Activated CD4-positive, alpha-beta T cell treated with anti-CD3 and anti-CD28 coated beads, Interleukin-2, amount 10 ng/mL, durations not matched to agents 24 days and 14 days (primary cell): ENCODE measurements at regions not wholly inside any gene's neighbourhood (a gene's known extent, or its start where the extent isn't known, plus 50 kb on each side); places are given as distances from the start of the nearest gene placed in this dataset.
"Not testable (repeated sequence)": the region's sequence is repeated elsewhere in the genome, so short reads cannot be mapped to it uniquely, and the experiment has no call there.

Source experiments
- DNase-seq: peaks from one replicate; pipeline ENCODE4 v3.0.0; 2022
- H3K27ac Mint-ChIP-seq: one replicate; pipeline ENCODE4 v1.8.0; 2022; ENCODE audit warnings: mild to moderate bottlenecking, mixed read lengths
- H3K27me3 Mint-ChIP-seq: one replicate; pipeline ENCODE4 v1.8.0; 2022; ENCODE audit warnings: mixed read lengths
- H3K36me3 Mint-ChIP-seq: one replicate; pipeline ENCODE4 v1.8.0; 2022; ENCODE audit warnings: low read depth, mild to moderate bottlenecking, mixed read lengths
- H3K4me1 Mint-ChIP-seq: one replicate; pipeline ENCODE4 v1.8.0; 2021; ENCODE audit warnings: mixed read lengths
- H3K4me3 Mint-ChIP-seq: one replicate; pipeline ENCODE4 v1.8.0; 2022; ENCODE audit warnings: mild to moderate bottlenecking, moderate library complexity, mixed read lengths
- H3K9me3 Mint-ChIP-seq: one replicate; pipeline ENCODE4 v1.8.0; 2021; ENCODE audit warnings: mixed read lengths
- intact Hi-C: fragments of 100-400 bp; cut with micrococcal nuclease; formaldehyde crosslinking; loops from one replicate; pipeline ENCODE4 v1.15.1; 2023

DNA sequence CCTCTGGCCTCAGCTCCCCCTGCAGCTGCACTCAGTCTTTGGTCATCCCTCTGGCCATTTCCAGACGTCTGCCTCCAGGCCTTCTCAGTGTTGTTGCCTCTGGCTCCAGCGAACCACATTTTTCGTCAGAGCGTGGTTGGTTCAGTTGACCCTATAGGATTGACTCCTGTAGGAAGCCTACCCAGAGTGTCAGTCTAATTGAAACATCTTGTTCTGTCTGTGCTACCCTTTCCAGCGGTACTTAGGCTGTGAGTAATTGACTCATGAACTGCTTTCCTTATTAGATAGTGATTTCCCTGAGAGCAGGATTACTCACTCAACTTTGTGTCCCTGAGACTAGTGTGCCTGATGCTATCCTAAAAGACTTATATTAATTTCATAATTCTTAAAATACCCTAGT, 373.2 kb downstream of the ATP23 start:
- Mint-ChIP-seq H3K36me3 (no peaks in the 10 kb centered on the region), H3K27ac (no peak overlapping the region), H3K4me1 (no peaks in the 10 kb centered on the region), H3K9me3 (no peaks in the 10 kb centered on the region), H3K27me3 (no peaks in the 10 kb centered on the region), H3K4me3 (no peak overlapping the region)
- intact Hi-C loops, result no loop called here
- no peak for DNase-seq

DNA sequence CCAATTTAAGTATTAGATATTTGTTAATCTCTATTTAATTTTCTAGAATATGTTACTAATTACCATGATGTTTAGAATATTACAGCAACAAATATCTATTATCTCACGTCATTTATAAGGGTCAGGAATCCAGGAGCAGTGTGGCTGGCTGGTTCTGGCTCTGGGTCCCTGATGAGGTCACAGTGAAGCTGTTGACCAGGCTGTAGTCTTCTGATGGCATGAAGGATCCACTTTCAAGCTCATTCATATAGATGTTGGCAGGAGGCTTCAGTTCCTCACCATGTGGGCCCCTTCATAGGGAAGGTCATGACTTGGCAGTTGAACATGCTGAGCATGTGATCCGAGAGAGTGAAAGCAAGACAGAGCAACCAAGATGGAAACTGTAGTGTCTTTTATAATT, 375.6 kb downstream of the ATP23 start:
- intact Hi-C loops, result no loop called here
- H3K4me3 Mint-ChIP-seq, result no peak overlapping the region
- H3K36me3 Mint-ChIP-seq, result no peaks in the 10 kb centered on the region

DNA sequence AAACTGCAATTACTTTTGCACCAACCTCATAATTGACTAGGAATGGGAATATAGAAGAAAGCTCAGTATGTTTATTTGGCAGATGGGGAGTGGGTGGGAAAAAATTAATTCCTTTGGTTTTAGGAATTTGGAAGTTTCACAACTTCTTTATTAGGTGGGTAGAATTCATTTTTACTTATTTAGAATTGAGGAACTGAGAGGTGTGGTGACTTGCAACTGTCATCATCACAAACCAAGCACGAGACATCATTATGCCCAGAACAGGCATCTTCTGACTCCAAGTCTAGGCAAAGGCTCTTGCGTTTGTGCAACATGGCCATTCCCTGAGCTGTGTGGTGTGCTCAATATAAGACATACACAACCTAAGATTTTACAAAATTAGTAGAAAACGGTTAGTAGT, 380.0 kb downstream of the ATP23 start:
- Mint-ChIP-seq H3K4me1 (no peaks in the 10 kb centered on the region), H3K9me3 (no peaks in the 10 kb centered on the region), H3K27ac (no peak overlapping the region), H3K4me3 (no peak overlapping the region), H3K36me3 (no peaks in the 10 kb centered on the region), H3K27me3 (no peaks in the 10 kb centered on the region)
- intact Hi-C loops, result no loop called here
- DNase-seq, result no peak

More for the DNA sequence above, 375.6 kb downstream of the ATP23 start:
- H3K27ac Mint-ChIP-seq, result no peak overlapping the region
- H3K27me3 Mint-ChIP-seq, result no peaks in the 10 kb centered on the region
- no peaks in the 10 kb centered on the region for H3K9me3 Mint-ChIP-seq
- DNase-seq, result no peak
- no peaks in the 10 kb centered on the region for H3K4me1 Mint-ChIP-seq

DNA sequence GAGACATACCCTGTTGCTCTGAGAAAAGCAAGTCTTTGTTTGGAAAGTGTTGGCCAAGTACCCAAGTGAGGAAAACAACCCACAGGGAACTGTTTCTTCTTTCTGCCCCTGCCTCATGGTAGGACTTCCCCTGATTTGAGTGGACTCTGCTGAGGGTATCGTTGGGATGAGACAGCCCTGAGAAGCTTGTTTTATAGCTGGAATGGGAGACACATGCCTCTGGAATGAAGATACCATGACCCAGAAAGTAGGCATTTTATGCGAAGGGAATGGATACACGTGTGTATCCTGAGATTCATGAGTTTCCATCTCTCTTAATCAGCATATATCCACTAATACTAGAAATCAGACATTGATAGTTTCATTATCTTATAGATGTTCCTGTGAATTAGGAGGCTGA, 382.3 kb downstream of the ATP23 start:
- H3K27ac Mint-ChIP-seq, result no peak overlapping the region
- intact Hi-C loops, result no loop called here
- no peaks in the 10 kb centered on the region for H3K36me3 Mint-ChIP-seq
- H3K4me1 Mint-ChIP-seq, result no peaks in the 10 kb centered on the region
- DNase-seq, result no peak
- H3K27me3 Mint-ChIP-seq, result no peaks in the 10 kb centered on the region
- H3K9me3 Mint-ChIP-seq, result no peaks in the 10 kb centered on the region
- H3K4me3 Mint-ChIP-seq, result no peak overlapping the region

DNA sequence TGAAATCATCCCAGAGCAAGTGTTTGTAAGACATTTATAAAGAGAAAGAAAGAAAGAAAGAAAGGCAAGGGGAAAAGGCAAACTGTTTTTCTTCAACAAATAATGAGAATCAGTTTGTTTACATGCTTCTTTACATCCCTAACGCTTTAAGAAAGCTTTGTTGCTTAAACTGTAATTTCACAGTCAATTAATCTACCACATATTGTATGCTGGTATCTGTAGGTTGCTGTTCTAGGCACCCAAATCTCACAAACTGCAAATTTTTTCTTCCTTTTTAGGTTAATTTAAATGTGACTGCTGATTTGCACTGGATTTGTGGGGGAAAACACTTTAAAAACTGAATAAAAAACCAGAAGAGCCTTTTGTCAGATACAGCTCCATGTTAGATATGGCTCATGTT, 384.2 kb downstream of the ATP23 start:
- no peaks in the 10 kb centered on the region for H3K36me3 Mint-ChIP-seq
- intact Hi-C loops, result no loop called here
- no peaks in the 10 kb centered on the region for H3K9me3 Mint-ChIP-seq
- no peaks in the 10 kb centered on the region for H3K27me3 Mint-ChIP-seq
- H3K27ac Mint-ChIP-seq, result no peak overlapping the region
- DNase-seq, result no peak
- no peaks in the 10 kb centered on the region for H3K4me1 Mint-ChIP-seq
- no peak overlapping the region for H3K4me3 Mint-ChIP-seq

DNA sequence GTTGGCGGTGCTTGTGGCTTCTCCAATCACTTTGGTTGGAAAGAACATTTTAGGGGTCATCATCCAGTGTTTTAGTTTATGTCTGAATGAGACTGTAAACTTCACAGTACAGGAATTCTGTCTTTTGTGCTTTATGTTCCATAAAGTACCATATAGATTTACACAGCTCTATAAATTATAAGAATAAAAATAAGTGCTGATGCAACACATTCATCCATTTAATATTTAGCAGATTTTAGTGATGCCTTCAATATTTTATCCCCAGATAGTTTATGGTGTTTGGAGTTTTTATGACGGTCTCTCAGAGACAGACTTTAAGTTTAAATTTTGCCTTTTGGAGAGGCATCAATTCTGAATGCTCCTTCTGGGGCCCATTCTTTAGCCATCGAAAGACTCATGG, 385.2 kb downstream of the ATP23 start:
- intact Hi-C loops, result no loop called here
- Mint-ChIP-seq H3K4me3 (no peak overlapping the region), H3K36me3 (no peaks in the 10 kb centered on the region), H3K27ac (no peak overlapping the region), H3K4me1 (no peaks in the 10 kb centered on the region), H3K27me3 (no peaks in the 10 kb centered on the region), H3K9me3 (no peaks in the 10 kb centered on the region)
- no peak for DNase-seq

DNA sequence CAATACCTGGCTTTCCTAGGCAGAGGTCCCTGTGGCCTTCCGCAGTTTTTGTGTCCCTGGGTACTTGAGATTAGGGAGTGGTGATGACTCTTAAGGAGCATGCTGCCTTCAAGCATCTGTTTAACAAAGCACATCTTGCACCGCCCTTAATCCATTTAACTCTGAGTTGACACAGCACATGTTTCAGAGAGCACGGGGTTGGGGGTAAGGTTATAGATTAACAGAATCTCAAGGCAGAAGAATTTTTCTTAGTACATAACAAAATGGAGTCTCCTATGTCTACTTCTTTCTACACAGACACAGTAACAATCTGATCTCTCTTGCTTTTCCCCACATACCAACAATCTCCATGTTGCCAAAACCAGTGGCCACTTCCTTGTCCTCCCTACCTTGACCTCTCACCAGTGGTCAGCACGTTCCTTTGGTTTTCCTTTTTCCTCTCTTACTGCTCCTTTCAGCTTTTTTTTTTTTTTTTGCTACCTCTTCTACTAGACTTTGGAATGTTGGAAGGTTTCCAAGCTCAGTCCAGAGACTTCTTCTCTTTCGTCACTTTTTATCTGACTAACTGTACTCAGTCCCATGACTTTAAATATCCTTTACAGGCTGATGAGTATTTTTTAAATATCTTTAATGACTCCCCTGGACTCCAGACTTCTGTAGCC, 395.3 kb downstream of the ATP23 start:
- H3K9me3 Mint-ChIP-seq, H3K27ac Mint-ChIP-seq, intact Hi-C loops, H3K4me1 Mint-ChIP-seq, H3K36me3 Mint-ChIP-seq, DNase-seq, H3K27me3 Mint-ChIP-seq, H3K4me3 Mint-ChIP-seq: not testable (repeated sequence)

DNA sequence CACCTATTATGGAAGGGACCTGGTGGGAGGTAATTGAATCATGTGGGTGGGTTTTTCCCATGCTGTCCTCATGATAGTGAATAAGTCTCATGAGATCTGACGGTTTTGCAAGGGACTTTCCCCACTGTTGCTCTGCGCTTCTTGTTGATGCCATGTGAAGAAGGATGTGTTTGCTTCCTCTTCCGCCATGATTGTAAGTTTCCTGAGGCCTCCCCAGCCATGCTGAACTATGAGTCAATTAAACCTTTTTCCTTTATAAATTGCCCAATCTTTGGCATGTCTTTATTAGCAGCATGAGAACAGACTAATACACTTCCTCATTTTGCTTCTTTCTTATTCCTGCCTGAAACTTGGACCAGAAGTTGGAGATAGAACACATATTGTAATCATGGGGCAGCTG, 396.2 kb downstream of the ATP23 start:
- H3K9me3 Mint-ChIP-seq, H3K4me3 Mint-ChIP-seq, intact Hi-C loops, H3K27me3 Mint-ChIP-seq, H3K27ac Mint-ChIP-seq, H3K4me1 Mint-ChIP-seq, DNase-seq, H3K36me3 Mint-ChIP-seq: not testable (repeated sequence)

DNA sequence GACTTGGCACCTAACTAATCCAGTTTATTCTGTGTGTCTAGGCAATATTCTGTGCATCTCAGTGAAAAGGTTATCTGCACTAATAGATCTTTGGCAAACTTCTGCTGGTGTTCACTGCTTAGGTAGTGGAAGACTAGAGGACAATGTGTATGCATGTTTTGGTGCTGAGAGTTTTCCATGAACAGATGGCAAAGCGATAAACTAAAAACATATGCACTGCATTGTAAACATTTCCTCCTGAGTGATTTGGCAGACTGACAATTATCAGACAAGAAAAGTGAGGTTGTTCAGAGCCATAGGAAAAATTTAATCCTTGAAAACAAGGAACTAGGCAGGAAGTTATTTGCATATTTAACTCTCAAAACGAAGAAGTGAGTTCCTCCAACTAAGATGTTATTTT, 400.4 kb downstream of the ATP23 start:
- DNase-seq, result no peak
- H3K27ac Mint-ChIP-seq, result no peak overlapping the region
- no peaks in the 10 kb centered on the region for H3K9me3 Mint-ChIP-seq
- H3K4me1 Mint-ChIP-seq, result no peaks in the 10 kb centered on the region
- no peaks in the 10 kb centered on the region for H3K27me3 Mint-ChIP-seq
- H3K36me3 Mint-ChIP-seq, result no peaks in the 10 kb centered on the region
- H3K4me3 Mint-ChIP-seq, result no peak overlapping the region
- intact Hi-C loops, result no loop called here

DNA sequence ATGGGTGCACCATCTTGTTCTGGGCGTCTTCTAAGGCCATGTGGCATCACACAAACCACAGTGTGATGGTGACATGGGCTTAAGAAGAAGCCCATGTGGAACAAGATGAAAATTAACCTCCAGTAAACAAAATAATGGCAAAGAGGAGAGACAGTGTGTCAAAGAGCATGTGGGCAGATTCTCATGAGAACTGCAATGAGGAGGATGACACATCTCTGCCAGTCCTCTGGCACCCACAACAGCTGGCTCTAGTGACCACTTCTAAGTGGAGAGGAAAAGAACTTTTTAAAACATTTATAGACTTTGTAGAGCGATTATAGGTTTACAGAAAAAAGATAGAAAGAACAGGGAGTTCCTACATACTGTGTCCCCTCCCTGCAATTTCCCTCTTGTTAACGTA, 401.4 kb downstream of the ATP23 start:
- Mint-ChIP-seq H3K4me3 (no peak overlapping the region), H3K36me3 (no peaks in the 10 kb centered on the region), H3K27ac (no peak overlapping the region), H3K27me3 (no peaks in the 10 kb centered on the region), H3K9me3 (no peaks in the 10 kb centered on the region), H3K4me1 (no peaks in the 10 kb centered on the region)
- no peak for DNase-seq
- intact Hi-C loops, result no loop called here

DNA sequence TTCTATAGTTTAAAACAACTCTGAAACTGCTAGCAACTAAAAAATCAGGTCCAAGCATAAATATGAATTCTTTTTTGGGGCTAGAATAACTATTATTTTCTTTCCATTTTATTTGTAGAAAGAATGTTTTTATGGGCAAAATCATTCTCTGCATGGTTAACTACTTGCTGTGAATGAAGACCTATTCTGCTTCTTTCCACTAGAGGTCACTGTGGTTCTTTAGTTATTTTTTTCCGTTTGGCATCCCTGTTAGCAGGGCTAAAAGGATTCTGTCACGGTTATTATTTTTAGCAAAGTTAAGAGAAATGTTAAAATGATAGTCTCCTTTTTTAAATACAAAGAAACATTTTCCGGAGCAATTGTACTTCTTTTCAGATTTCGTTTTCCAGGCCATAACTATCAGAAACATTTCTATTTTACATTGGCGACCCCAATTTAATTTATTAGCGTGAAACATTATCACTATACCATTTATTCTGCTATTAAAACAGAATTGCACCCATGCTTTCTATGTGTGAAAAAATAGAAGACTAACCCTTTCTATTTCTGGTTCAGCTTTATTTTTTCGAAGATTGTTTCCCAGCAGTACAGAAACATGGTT, 404.8 kb downstream of the ATP23 start:
- H3K27me3 Mint-ChIP-seq, result peaks cover 4% of the 10 kb centered on the region
- intact Hi-C loops, result loop anchor here (1.0 kb wide), 1 partner anchor 97 kb away; no protein-coding TSS in a partner anchor
- no peaks in the 10 kb centered on the region for H3K4me1 Mint-ChIP-seq
- H3K27ac Mint-ChIP-seq, result no peak overlapping the region
- no peaks in the 10 kb centered on the region for H3K36me3 Mint-ChIP-seq
- no peak overlapping the region for H3K4me3 Mint-ChIP-seq
- no peak for DNase-seq
- H3K9me3 Mint-ChIP-seq, result no peaks in the 10 kb centered on the region

DNA sequence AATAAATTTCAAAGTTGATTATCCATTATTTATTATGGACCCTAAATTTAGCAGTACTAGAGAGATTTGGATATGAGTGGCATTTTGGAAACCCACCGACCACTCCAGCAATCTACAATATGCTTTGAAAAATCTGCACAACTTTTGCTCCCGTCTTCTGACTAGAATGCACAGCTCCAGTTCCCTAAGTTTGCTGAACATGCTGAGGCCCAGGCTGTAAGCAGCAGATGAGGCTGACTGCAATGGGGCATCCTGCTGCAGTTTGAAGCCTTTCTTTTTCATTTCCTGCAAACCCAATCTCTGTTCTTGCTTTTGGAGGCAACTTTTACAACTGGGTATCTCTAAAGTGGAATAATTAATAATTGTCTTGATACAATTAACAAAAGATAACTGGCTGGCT, 405.8 kb downstream of the ATP23 start:
- Mint-ChIP-seq H3K36me3 (no peaks in the 10 kb centered on the region), H3K9me3 (no peaks in the 10 kb centered on the region), H3K4me3 (no peak overlapping the region), H3K27me3 (peaks cover 4% of the 10 kb centered on the region), H3K4me1 (no peaks in the 10 kb centered on the region), H3K27ac (no peak overlapping the region)
- no peak for DNase-seq
- intact Hi-C loops, result no loop called here

DNA sequence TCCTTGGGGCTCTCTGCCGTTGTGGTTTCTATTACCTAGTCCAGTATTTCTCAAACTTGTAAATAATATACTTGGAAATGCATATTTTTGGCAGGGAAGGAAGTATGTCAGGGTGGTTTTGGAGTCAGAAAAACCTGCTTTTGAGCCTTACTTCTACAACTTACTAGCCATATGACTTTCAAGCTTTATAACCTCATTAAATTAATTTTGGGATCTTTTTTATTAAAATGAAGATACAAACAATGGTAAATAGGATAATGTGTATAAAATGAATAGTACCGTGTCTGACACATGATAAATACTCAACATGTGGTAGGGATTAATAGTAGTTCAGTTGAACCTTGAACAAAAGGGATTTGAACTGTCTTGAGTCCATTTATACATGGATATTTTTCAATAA, 406.3 kb downstream of the ATP23 start:
- Mint-ChIP-seq H3K4me3 (no peak overlapping the region), H3K36me3 (no peaks in the 10 kb centered on the region), H3K27ac (no peak overlapping the region), H3K4me1 (no peaks in the 10 kb centered on the region), H3K9me3 (no peaks in the 10 kb centered on the region), H3K27me3 (peaks cover 4% of the 10 kb centered on the region)
- intact Hi-C loops, result no loop called here
- DNase-seq, result no peak

DNA sequence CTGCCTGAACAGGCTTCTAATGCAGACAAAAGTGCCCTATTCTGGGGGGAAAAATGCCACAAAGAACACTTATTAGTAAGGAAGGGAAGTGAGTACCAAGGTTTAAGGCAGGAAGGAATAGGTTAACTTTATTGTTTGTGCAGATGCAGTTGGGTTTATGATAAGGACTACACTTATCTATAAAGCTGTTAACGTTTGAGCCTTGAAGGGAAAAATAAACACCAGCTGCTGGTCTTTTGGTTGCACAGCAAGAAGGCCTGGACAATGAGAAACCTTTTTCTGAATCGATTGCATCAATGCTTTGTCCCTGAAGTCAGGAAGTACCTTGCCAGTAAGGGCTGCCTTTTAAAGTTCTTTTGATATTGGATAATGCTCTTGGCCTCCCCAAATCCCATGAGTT, 407.8 kb downstream of the ATP23 start:
- intact Hi-C loops, result no loop called here
- Mint-ChIP-seq H3K4me1 (no peaks in the 10 kb centered on the region), H3K27me3 (peaks cover 7% of the 10 kb centered on the region), H3K9me3 (no peaks in the 10 kb centered on the region), H3K4me3 (no peak overlapping the region), H3K36me3 (no peaks in the 10 kb centered on the region), H3K27ac (no peak overlapping the region)
- no peak for DNase-seq

DNA sequence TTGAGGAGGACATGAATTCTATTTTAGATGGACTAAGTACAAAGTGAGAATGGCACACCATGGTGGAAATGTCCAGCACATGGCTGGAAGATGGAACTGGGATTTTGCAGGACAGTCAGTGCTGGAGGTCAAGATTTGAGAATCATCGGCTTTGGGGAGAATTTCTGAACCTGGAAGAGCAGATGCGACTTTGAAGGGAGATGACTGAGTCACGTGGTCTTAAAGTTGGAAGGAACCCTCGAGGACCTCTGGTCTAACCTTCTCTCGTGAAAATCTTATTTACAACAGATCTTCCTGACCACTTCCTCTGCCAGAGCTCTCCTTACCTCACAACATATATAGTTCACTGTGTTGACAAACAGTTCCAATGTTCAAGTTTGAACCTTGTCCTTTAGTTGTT, 415.4 kb downstream of the ATP23 start:
- Mint-ChIP-seq H3K9me3 (no peaks in the 10 kb centered on the region), H3K36me3 (no peaks in the 10 kb centered on the region), H3K4me3 (no peak overlapping the region), H3K27me3 (peaks cover 7% of the 10 kb centered on the region), H3K4me1 (no peaks in the 10 kb centered on the region), H3K27ac (no peak overlapping the region)
- DNase-seq, result no peak
- intact Hi-C loops, result no loop called here
